ENCODE measurements at regions not wholly inside any gene's neighbourhood (a gene's known extent, or its start where the extent isn't known, plus 50 kb on each side); places are given as distances from the start of the nearest gene placed in this dataset.

GRCh38 chr6:47915017-47915416, 133.2 kb downstream of the OPN5 start:
- no peak for TF ChIP-seq EZH2 (IDR thresholded peaks at IDR 0.05; ENCODE audit: low read depth)
- TF ChIP-seq, protein P1, sequence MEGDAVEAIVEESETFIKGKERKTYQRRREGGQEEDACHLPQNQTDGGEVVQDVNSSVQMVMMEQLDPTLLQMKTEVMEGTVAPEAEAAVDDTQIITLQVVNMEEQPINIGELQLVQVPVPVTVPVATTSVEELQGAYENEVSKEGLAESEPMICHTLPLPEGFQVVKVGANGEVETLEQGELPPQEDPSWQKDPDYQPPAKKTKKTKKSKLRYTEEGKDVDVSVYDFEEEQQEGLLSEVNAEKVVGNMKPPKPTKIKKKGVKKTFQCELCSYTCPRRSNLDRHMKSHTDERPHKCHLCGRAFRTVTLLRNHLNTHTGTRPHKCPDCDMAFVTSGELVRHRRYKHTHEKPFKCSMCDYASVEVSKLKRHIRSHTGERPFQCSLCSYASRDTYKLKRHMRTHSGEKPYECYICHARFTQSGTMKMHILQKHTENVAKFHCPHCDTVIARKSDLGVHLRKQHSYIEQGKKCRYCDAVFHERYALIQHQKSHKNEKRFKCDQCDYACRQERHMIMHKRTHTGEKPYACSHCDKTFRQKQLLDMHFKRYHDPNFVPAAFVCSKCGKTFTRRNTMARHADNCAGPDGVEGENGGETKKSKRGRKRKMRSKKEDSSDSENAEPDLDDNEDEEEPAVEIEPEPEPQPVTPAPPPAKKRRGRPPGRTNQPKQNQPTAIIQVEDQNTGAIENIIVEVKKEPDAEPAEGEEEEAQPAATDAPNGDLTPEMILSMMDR (conservative IDR thresholded peaks at IDR 0.05), result no peak

Measured in PC-9 (cell line).